HCT116 (cell line): ENCODE measurements at regions not wholly inside any gene's neighbourhood (a gene's known extent, or its start where the extent isn't known, plus 50 kb on each side); places are given as distances from the start of the nearest gene placed in this dataset.

Experiments
- ATAC-seq: fragments of 200-7000 bp; cut with Tn5 transposase; 2 replicates; pipeline ENCODE4 v1.9.1; 2020; ENCODE audit warnings: mild to moderate bottlenecking, moderate library complexity
- BruUV-seq: library from RNA; stranded (reverse); fragments of 400-500 nt; replicated peaks from 2 replicates; lab custom pipeline; 2021; lab: Mats Ljungman, UMichigan
- CTCF ChIA-PET: fragments of 300-600 bp; sonication (Branson Sonifier 250); formaldehyde crosslinking; loops from one replicate; lab custom pipeline; 2021; ENCODE audit warnings: antibody characterized with exemption; lab: Charles Lee
- POLR2A ChIA-PET: fragments of 300-600, 350-600 bp; sonication (Branson Sonifier 250); formaldehyde crosslinking; loops from one replicate; lab custom pipeline; 2021; ENCODE audit warnings: antibody characterized with exemption; lab: Charles Lee
- RAD21 ChIA-PET, 2 experiments: fragments of 300-600 bp; sonication (Branson Sonifier 250); formaldehyde crosslinking; loops; one replicate each; lab custom pipeline; 2023; ENCODE audit warnings: low total read pairs in 2 of 2; ENCODE audit not compliant: uncharacterized antibody in 2 of 2, unreplicated experiment in 2 of 2, low non-redundant PET in 1 of 2; lab: Charles Lee
- DNase-seq: peaks from one replicate; pipeline ENCODE4 v3.0.0-alpha.2; 2010; ENCODE audit warnings: low read depth, low spot score
- H2AFZ ChIP-seq: fragments of 200-600 bp; shearing (Covaris generic), sonication (generic); 2 replicates; pipeline ENCODE4 v1.6.1; 2017; ENCODE audit warnings: low read depth, mixed run types, mixed read lengths, antibody characterized with exemption, low read length; ENCODE audit not compliant: poor library complexity, severe bottlenecking
- H3K27ac ChIP-seq: 2 replicates; pipeline ENCODE4 v1.5.1; 2012; ENCODE audit warnings: low read depth, low read length
- H3K27me3 ChIP-seq: fragments of 200-600 bp; sonication (generic); 2 replicates; pipeline ENCODE4 v1.6.1; 2016; ENCODE audit warnings: mixed run types, low read length, mixed read lengths; ENCODE audit not compliant: insufficient read depth
- H3K36me3 ChIP-seq, 2 experiments: fragments of 200-500 bp in 1 of 2; fragments of 200-600 bp in 1 of 2; sonication (Bioruptor generic) in 1 of 2; sonication (generic) in 1 of 2; 2 replicates each; pipeline versions ENCODE4 v1.5.1 to v1.6.1; 2014 to 2016; ENCODE audit warnings: low read length in 2 of 2, inconsistent platforms in 1 of 2, mixed read lengths in 1 of 2, mixed run types in 1 of 2; ENCODE audit not compliant: insufficient read depth in 2 of 2, control insufficient read depth in 1 of 2
- H3K4me1 ChIP-seq, 2 experiments: fragments of 200-600 bp in 1 of 2; sonication (generic) in 1 of 2; 2 replicates each; pipeline versions ENCODE4 v1.5.1 to v1.6.1; 2012 to 2017; ENCODE audit warnings: low read length in 2 of 2, inconsistent platforms in 1 of 2, mild to moderate bottlenecking in 1 of 2, mixed read lengths in 1 of 2, mixed run types in 1 of 2, moderate library complexity in 1 of 2; ENCODE audit not compliant: insufficient read depth in 2 of 2, control insufficient read depth in 1 of 2
- H3K4me2 ChIP-seq: fragments of 200-600 bp; sonication (generic); 2 replicates; pipeline ENCODE4 v1.6.1; 2017; ENCODE audit warnings: mixed run types, low read length, mixed read lengths
- H3K4me3 ChIP-seq, 2 experiments: fragments of 200-600 bp in 1 of 2; sonication (generic) in 1 of 2; replicated peaks in 1 of 2; 2 replicates each; pipeline ENCODE4 v1.5.1; 2011 to 2016; ENCODE audit warnings: low read length in 2 of 2, control low read depth in 1 of 2, low read depth in 1 of 2, mild to moderate bottlenecking in 1 of 2, mixed read lengths in 1 of 2, mixed run types in 1 of 2
- H3K79me2 ChIP-seq: fragments of 200-600 bp; sonication (generic); 2 replicates; pipeline ENCODE4 v1.6.1; 2017; ENCODE audit warnings: mild to moderate bottlenecking, mixed run types, low read length, moderate library complexity, mixed read lengths; ENCODE audit not compliant: insufficient read depth
- H3K9ac ChIP-seq: fragments of 200-600 bp; sonication (generic); 2 replicates; pipeline ENCODE4 v1.6.1; 2016; ENCODE audit warnings: low read length, mixed read lengths
- H3K9me2 ChIP-seq: fragments of 200-600 bp; sonication (generic), shearing (Covaris generic); 2 replicates; pipeline ENCODE4 v1.6.1; 2017; ENCODE audit warnings: mixed run types, mild to moderate bottlenecking, moderate library complexity; ENCODE audit not compliant: insufficient read depth
- H3K9me3 ChIP-seq, 2 experiments: fragments of 200-500 bp in 1 of 2; fragments of 200-600 bp in 1 of 2; sonication (Bioruptor generic) in 1 of 2; sonication (generic) in 1 of 2; 2 replicates each; pipeline ENCODE4 v1.6.1; 2014 to 2017; ENCODE audit warnings: low read length in 2 of 2, mixed read lengths in 2 of 2, inconsistent platforms in 1 of 2, low read depth in 1 of 2, mild to moderate bottlenecking in 1 of 2, mixed run types in 1 of 2, moderate library complexity in 1 of 2; ENCODE audit not compliant: control insufficient read depth in 1 of 2, insufficient read depth in 1 of 2
- H4K20me1 ChIP-seq: fragments of 200-600 bp; sonication (generic), shearing (Covaris generic); 2 replicates; pipeline ENCODE4 v1.6.1; 2017; ENCODE audit warnings: mixed run types, mild to moderate bottlenecking, moderate library complexity; ENCODE audit not compliant: insufficient read depth
- ATF3 ChIP-seq: IDR thresholded peaks from 2 replicates; pipeline ENCODE4 v1.6.1; 2012
- CBX3 ChIP-seq: IDR thresholded peaks from 2 replicates; pipeline ENCODE4 v1.6.1; 2012; ENCODE audit warnings: low read depth
- CEBPB ChIP-seq: IDR thresholded peaks from 2 replicates; pipeline ENCODE4 v1.6.1; 2012; ENCODE audit warnings: low read depth
- EGR1 ChIP-seq: IDR thresholded peaks from 2 replicates; pipeline ENCODE4 v1.6.1; 2012; ENCODE audit warnings: low read depth
- ELF1 ChIP-seq: IDR thresholded peaks from 2 replicates; pipeline ENCODE4 v1.6.1; 2012; ENCODE audit warnings: low read depth, borderline replicate concordance
- EZH2 ChIP-seq: fragments of 200-600 bp; sonication (generic); IDR thresholded peaks from 2 replicates; pipeline ENCODE4 v1.6.1; 2017; ENCODE audit warnings: antibody characterized with exemption, mixed run types
- EZH2phosphoT487 ChIP-seq: fragments of 200-600 bp; IDR thresholded peaks from 2 replicates; pipeline ENCODE4 v1.6.1; 2018; ENCODE audit warnings: antibody characterized with exemption, borderline replicate concordance
- JUND ChIP-seq: IDR thresholded peaks from 2 replicates; pipeline ENCODE4 v1.6.1; 2012
- MAX ChIP-seq: IDR thresholded peaks from 2 replicates; pipeline ENCODE4 v1.6.1; 2012
- POLR2A ChIP-seq: IDR thresholded peaks from 2 replicates; pipeline ENCODE4 v1.7.0; 2011; ENCODE audit warnings: borderline replicate concordance; ENCODE audit not compliant: insufficient read depth, insufficient read length; ENCODE audit errors: extremely low read depth
- POLR2AphosphoS5 ChIP-seq: IDR thresholded peaks from 2 replicates; pipeline ENCODE4 v1.6.1; 2011; ENCODE audit warnings: mild to moderate bottlenecking, low read depth, low read length, moderate library complexity
- RAD21 ChIP-seq: IDR thresholded peaks from 2 replicates; pipeline ENCODE4 v1.6.1; 2012; ENCODE audit warnings: low read depth, mild to moderate bottlenecking
- SIN3A ChIP-seq: IDR thresholded peaks from 2 replicates; pipeline ENCODE4 v1.6.1; 2012; ENCODE audit warnings: low read depth
- SP1 ChIP-seq: IDR thresholded peaks from 2 replicates; pipeline ENCODE4 v1.6.1; 2012; ENCODE audit warnings: low read depth
- SRF ChIP-seq: IDR thresholded peaks from 2 replicates; pipeline ENCODE4 v1.6.1; 2012; ENCODE audit warnings: low read depth
- YY1 ChIP-seq: IDR thresholded peaks from 2 replicates; pipeline ENCODE4 v1.6.1; 2011; ENCODE audit warnings: low read length, low read depth, moderate library complexity, mild to moderate bottlenecking; ENCODE audit not compliant: insufficient replicate concordance; ENCODE audit errors: extremely low read depth
- ZBTB33 ChIP-seq: IDR thresholded peaks from 2 replicates; pipeline ENCODE4 v1.6.1; 2011; ENCODE audit warnings: mild to moderate bottlenecking, low read length, moderate library complexity; ENCODE audit not compliant: insufficient replicate concordance; ENCODE audit errors: extremely low read depth
- ZFX ChIP-seq: fragments of 450-650 bp; IDR thresholded peaks from 2 replicates; pipeline ENCODE4 v1.6.1; 2017
- ZNF274 ChIP-seq: fragments of 200-500 bp; sonication (Bioruptor generic); IDR thresholded peaks from 2 replicates; pipeline ENCODE4 v1.6.1; 2014; ENCODE audit warnings: mild to moderate bottlenecking, low read depth, low read length, inconsistent platforms
- intact Hi-C: fragments of 100-400 bp; cut with micrococcal nuclease; formaldehyde crosslinking; loops from 2 replicates; pipeline ENCODE4 v1.10.0; 2022

- DNase-seq, result no peak
- H3K27me3 ChIP-seq, result no peaks in the 10 kb centered on the region
- BruUV-seq, result no TSS peak
- ChIA-PET POLR2A (no interaction called here), CTCF (no interaction called here), RAD21 (no interaction called here)
- H4K20me1 ChIP-seq, result no peaks in the 10 kb centered on the region
- H3K4me2 ChIP-seq, result no peak overlapping the region
- intact Hi-C loops, result no loop called here
- no peak overlapping the region for H3K4me3 ChIP-seq
- H3K27ac ChIP-seq, result no peak overlapping the region
- H3K9ac ChIP-seq, result no peak overlapping the region
- H3K79me2 ChIP-seq, result no peaks in the 10 kb centered on the region
- no peaks in the 10 kb centered on the region for H3K9me2 ChIP-seq
- H3K9me3 ChIP-seq, result peaks cover 8 to 42% of the 10 kb centered on the region in 2 experiments; a peak in 2 of 4 replicates
- no peaks in the 10 kb centered on the region for H3K36me3 ChIP-seq
- ATAC-seq, result no peak
- no peak overlapping the region for H2AFZ ChIP-seq
- H3K4me1 ChIP-seq, result no peaks in the 10 kb centered on the region
- no peak for TF ChIP-seq CEBPB
- no peak for TF ChIP-seq SP1
- TF ChIP-seq JUND, result no peak
- no peak for TF ChIP-seq POLR2A
- TF ChIP-seq SRF, result no peak
- no peak for TF ChIP-seq ZNF274
- no peak for TF ChIP-seq ATF3
- no peak for TF ChIP-seq CBX3
- TF ChIP-seq RAD21, result no peak
- no peak for TF ChIP-seq POLR2AphosphoS5
- no peak for TF ChIP-seq ZFX
- TF ChIP-seq EGR1, result no peak
- TF ChIP-seq ELF1, result no peak
- no peak for TF ChIP-seq EZH2
- TF ChIP-seq MAX, result no peak
Observed at GRCh38 chr11:91866642-91867041, 358.0 kb upstream of the FAT3 start.

- H3K79me2 ChIP-seq, result no peaks in the 10 kb centered on the region
- H3K9me2 ChIP-seq, result no peaks in the 10 kb centered on the region
- no peaks in the 10 kb centered on the region for H3K4me1 ChIP-seq
- H3K4me2 ChIP-seq, result no peak overlapping the region
- ChIA-PET POLR2A (no interaction called here), CTCF (no interaction called here), RAD21 (no interaction called here)
- DNase-seq (no peak), ATAC-seq (no peak)
- peaks cover 1 to 34% of the 10 kb centered on the region in 2 experiments; a peak in 2 of 4 replicates for H3K9me3 ChIP-seq
- no peak for TF ChIP-seq ELF1
- TF ChIP-seq POLR2A, result no peak
- no peak for TF ChIP-seq EZH2phosphoT487
- no peak for TF ChIP-seq EZH2
- TF ChIP-seq SIN3A, result no peak
- no peak for TF ChIP-seq YY1
- no peak for TF ChIP-seq ZBTB33
- no peak for TF ChIP-seq SP1
- no peak for TF ChIP-seq RAD21
- no peaks in the 10 kb centered on the region for H3K27me3 ChIP-seq
- no peaks in the 10 kb centered on the region for H4K20me1 ChIP-seq
- no peak overlapping the region for H2AFZ ChIP-seq
- BruUV-seq, result no TSS peak
- H3K4me3 ChIP-seq, result no peak overlapping the region
- intact Hi-C loops, result no loop called here
- no peak overlapping the region for H3K27ac ChIP-seq
- H3K36me3 ChIP-seq, result no peaks in the 10 kb centered on the region
- H3K9ac ChIP-seq, result no peak overlapping the region
Observed at GRCh38 chr11:91860661-91861060, 364.0 kb upstream of the FAT3 start.
